DOHH2 (cell line): ENCODE measurements at regions not wholly inside any gene's neighbourhood (a gene's known extent, or its start where the extent isn't known, plus 50 kb on each side); places are given as distances from the start of the nearest gene placed in this dataset.

Source experiments
- CTCF ChIP-seq: fragments of 200-600 bp; sonication (generic); IDR thresholded peaks from one replicate; pipeline ENCODE4 v1.5.1; 2014; ENCODE audit warnings: antibody characterized with exemption, mild to moderate bottlenecking, low read depth, low read length; ENCODE audit not compliant: poor library complexity, severe bottlenecking
- EZH2phosphoT487 ChIP-seq: fragments of 200-600 bp; sonication (generic); IDR thresholded peaks from 2 replicates; pipeline ENCODE4 v1.6.1; 2017; ENCODE audit warnings: borderline replicate concordance, mild to moderate bottlenecking, antibody characterized with exemption, low read length, moderate library complexity, mixed read lengths

- no peak for TF ChIP-seq CTCF
- no peak for TF ChIP-seq EZH2phosphoT487
These were observed 1288.4 kb downstream of the AACS start for GRCh38 chr12:126353604-126354003.
